Adrenal gland (tissue), 5 donors: ENCODE measurements at regions not wholly inside any gene's neighbourhood (a gene's known extent, or its start where the extent isn't known, plus 50 kb on each side); places are given as distances from the start of the nearest gene placed in this dataset.

Source experiments
- POLR2A ChIP-seq, 2 donors: fragments of 450-650 bp; IDR thresholded peaks; one replicate each; pipeline ENCODE4 v1.6.1; 2017; ENCODE audit warnings: antibody characterized with exemption in 2 of 2, mild to moderate bottlenecking in 2 of 2, moderate library complexity in 1 of 2
- TF ChIP-seq, protein P1 (sequence below), 6 experiments: fragments of 450-650 bp in 4 of 6; fragments of 200-600 bp in 2 of 6; sonication (generic) in 1 of 6; IDR thresholded peaks; 1 replicate in 5 of 6; 2 replicates in 1 of 6; pipeline versions ENCODE4 v1.5.1 to v1.8.0; 2016 to 2021; ENCODE audit warnings: antibody characterized with exemption in 6 of 6, mild to moderate bottlenecking in 2 of 6, moderate library complexity in 1 of 6
- donor health status: DM: no; HTN: no; CAD: no.

- TF ChIP-seq POLR2A (IDR thresholded peaks at IDR 0.05): no peak
- TF ChIP-seq, protein P1, sequence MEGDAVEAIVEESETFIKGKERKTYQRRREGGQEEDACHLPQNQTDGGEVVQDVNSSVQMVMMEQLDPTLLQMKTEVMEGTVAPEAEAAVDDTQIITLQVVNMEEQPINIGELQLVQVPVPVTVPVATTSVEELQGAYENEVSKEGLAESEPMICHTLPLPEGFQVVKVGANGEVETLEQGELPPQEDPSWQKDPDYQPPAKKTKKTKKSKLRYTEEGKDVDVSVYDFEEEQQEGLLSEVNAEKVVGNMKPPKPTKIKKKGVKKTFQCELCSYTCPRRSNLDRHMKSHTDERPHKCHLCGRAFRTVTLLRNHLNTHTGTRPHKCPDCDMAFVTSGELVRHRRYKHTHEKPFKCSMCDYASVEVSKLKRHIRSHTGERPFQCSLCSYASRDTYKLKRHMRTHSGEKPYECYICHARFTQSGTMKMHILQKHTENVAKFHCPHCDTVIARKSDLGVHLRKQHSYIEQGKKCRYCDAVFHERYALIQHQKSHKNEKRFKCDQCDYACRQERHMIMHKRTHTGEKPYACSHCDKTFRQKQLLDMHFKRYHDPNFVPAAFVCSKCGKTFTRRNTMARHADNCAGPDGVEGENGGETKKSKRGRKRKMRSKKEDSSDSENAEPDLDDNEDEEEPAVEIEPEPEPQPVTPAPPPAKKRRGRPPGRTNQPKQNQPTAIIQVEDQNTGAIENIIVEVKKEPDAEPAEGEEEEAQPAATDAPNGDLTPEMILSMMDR (IDR thresholded peaks at IDR 0.05): no peak
Measured at GRCh38 chr6:6821639-6822261, 233.2 kb downstream of the LY86 start.
